ENCODE measurements at regions not wholly inside any gene's neighbourhood (a gene's known extent, or its start where the extent isn't known, plus 50 kb on each side); places are given as distances from the start of the nearest gene placed in this dataset.

DNA sequence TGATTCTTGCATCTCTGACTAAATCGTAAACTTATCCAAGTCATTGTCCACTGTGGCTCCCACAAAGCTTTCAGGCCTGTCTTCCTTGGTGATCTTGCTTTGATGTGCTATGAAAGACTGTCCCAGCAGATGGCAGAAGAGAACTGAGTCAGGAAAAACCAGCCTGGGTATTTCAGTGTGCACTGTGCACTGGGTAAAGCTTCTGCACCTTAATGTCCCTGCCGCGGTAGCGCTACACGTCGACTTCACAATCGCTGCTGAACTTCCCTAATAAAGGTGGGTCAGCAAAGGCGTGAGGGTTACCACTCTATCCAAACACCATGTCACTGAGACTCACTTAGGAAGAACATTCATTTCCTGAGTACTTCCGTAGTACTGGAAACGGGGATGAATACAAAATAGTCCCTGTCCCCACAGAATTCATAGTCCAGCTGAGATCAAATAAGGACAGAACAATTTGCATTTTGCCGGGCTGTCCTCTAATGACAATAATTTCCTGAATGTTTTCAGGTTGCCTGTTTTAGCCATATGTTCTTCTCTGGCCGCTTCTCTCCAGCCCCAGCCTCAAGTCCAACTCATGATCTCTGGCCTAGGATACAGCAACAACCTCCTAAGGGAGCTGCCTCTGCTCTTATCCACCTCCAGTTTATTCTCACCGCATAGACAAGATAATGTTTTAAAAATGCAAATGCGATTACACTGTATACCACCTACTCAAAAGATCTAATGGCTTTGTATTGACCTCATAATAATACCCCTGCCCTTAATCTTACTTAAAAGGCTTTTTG lies 83.6 kb upstream of the AKAP13 start:
- peak overlapping the region; percentile 52 for H3K4me2 ChIP-seq (ENCODE audit: low read depth, low read length)
- no peaks in the 10 kb centered on the region for H3F3A ChIP-seq (ENCODE audit: insufficient read depth, low read length)
- H3K79me2 ChIP-seq (ENCODE audit: low read length), result no peaks in the 10 kb centered on the region
- peak; percentile 81 for DNase-seq
- H2AFZ ChIP-seq (ENCODE audit: low read length), result peak overlapping the region; percentile 58
- H3K9me2 ChIP-seq (replicated peaks; ENCODE audit: insufficient read depth, low read length), result no peaks in the 10 kb centered on the region
- no peak overlapping the region for H3K9ac ChIP-seq (ENCODE audit: low read length)
- no peak overlapping the region for H3K27ac ChIP-seq (ENCODE audit: low read length)
- H3K4me1 ChIP-seq (ENCODE audit: low read length), result no peaks in the 10 kb centered on the region
- no peaks in the 10 kb centered on the region for H3K9me3 ChIP-seq (replicated peaks; ENCODE audit: insufficient read depth, low read length)
- TF ChIP-seq, protein P1, sequence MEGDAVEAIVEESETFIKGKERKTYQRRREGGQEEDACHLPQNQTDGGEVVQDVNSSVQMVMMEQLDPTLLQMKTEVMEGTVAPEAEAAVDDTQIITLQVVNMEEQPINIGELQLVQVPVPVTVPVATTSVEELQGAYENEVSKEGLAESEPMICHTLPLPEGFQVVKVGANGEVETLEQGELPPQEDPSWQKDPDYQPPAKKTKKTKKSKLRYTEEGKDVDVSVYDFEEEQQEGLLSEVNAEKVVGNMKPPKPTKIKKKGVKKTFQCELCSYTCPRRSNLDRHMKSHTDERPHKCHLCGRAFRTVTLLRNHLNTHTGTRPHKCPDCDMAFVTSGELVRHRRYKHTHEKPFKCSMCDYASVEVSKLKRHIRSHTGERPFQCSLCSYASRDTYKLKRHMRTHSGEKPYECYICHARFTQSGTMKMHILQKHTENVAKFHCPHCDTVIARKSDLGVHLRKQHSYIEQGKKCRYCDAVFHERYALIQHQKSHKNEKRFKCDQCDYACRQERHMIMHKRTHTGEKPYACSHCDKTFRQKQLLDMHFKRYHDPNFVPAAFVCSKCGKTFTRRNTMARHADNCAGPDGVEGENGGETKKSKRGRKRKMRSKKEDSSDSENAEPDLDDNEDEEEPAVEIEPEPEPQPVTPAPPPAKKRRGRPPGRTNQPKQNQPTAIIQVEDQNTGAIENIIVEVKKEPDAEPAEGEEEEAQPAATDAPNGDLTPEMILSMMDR (IDR thresholded peaks at IDR 0.05; ENCODE audit: low read length), result peak; percentile 79
- no peak for TF ChIP-seq EZH2phosphoT487 (IDR thresholded peaks at IDR 0.05; ENCODE audit: low read length)
- no peak for TF ChIP-seq EZH2 (optimal IDR thresholded peaks at IDR 0.05; ENCODE audit: low read depth, low read length)
- H3K4me3 ChIP-seq (ENCODE audit: low read length), result peak overlapping the region; percentile 32; the same call in 1 of the 2 replicates
- H3K27me3 ChIP-seq (replicated peaks; ENCODE audit: insufficient read depth, low read length), result no peaks in the 10 kb centered on the region
- no peaks in the 10 kb centered on the region for H4K20me1 ChIP-seq (ENCODE audit: insufficient read depth, low read length)
- no peaks in the 10 kb centered on the region for H3K36me3 ChIP-seq (replicated peaks; ENCODE audit: insufficient read depth, low read length)

DNA sequence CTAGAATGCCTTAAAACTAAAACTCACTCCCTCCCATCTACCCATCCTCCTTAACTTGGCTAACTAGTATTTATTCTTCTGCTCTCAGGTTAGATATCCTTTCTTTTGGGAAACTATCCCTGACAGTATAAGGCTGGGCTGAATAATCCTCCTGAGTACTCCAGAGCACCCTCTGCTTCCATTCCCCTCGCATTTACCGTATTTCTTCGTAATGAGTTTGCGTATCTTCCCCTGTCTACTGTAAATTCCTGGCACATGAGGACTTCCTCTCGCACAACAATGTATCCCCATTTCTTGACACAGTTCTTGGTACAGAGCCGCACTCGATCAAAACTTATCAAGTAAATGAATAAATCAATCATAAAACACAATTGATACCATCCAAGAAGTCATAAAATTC lies 82.9 kb upstream of the AKAP13 start:
- no peak for TF ChIP-seq EZH2phosphoT487 (IDR thresholded peaks at IDR 0.05; ENCODE audit: low read length)
- no peak for TF ChIP-seq EZH2 (optimal IDR thresholded peaks at IDR 0.05; ENCODE audit: low read depth, low read length)
- TF ChIP-seq, protein P1 (IDR thresholded peaks at IDR 0.05; ENCODE audit: low read length), result no peak
- no peak overlapping the region for H3K9ac ChIP-seq (ENCODE audit: low read length)
- no peaks in the 10 kb centered on the region for H3K9me3 ChIP-seq (replicated peaks; ENCODE audit: insufficient read depth, low read length)
- H3K9me2 ChIP-seq (replicated peaks; ENCODE audit: insufficient read depth, low read length), result no peaks in the 10 kb centered on the region
- no peaks in the 10 kb centered on the region for H4K20me1 ChIP-seq (ENCODE audit: insufficient read depth, low read length)
- no peak overlapping the region for H3K4me3 ChIP-seq (ENCODE audit: low read length)
- H3K79me2 ChIP-seq (ENCODE audit: low read length), result no peaks in the 10 kb centered on the region
- H3F3A ChIP-seq (ENCODE audit: insufficient read depth, low read length), result no peaks in the 10 kb centered on the region
- H3K36me3 ChIP-seq (replicated peaks; ENCODE audit: insufficient read depth, low read length), result no peaks in the 10 kb centered on the region
- H3K27me3 ChIP-seq (replicated peaks; ENCODE audit: insufficient read depth, low read length), result no peaks in the 10 kb centered on the region
- DNase-seq, result no peak
- H3K4me1 ChIP-seq (ENCODE audit: low read length), result no peaks in the 10 kb centered on the region
- no peak overlapping the region for H3K4me2 ChIP-seq (ENCODE audit: low read depth, low read length)
- no peak overlapping the region for H3K27ac ChIP-seq (ENCODE audit: low read length)
- no peak overlapping the region for H2AFZ ChIP-seq (ENCODE audit: low read length)

DNA sequence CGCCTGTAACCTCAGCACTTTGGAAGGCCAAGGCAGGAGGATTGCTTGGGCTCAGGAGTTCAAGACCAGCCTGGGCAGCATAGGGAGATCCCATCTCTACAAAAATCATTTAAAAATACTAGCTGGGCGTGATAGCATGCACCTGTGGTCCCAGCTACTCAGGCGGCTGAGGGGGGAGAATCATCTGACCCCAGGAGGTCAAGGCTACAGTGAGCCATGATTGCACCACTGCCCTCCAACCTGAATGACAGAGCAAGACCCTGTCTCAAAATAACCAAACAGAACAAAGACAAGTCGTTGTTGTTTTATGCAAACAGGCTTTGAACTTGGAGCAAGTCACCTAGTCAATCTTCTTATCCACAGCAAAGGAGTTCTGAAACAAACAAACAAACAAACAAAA lies 82.0 kb upstream of the AKAP13 start:
- no peak overlapping the region for H3K9ac ChIP-seq (ENCODE audit: low read length)
- no peak overlapping the region for H3K4me2 ChIP-seq (ENCODE audit: low read depth, low read length)
- H3K9me2 ChIP-seq (replicated peaks; ENCODE audit: insufficient read depth, low read length), result no peaks in the 10 kb centered on the region
- H3K4me1 ChIP-seq (ENCODE audit: low read length), result no peaks in the 10 kb centered on the region
- H3K79me2 ChIP-seq (ENCODE audit: low read length), result no peaks in the 10 kb centered on the region
- no peaks in the 10 kb centered on the region for H4K20me1 ChIP-seq (ENCODE audit: insufficient read depth, low read length)
- no peak overlapping the region for H2AFZ ChIP-seq (ENCODE audit: low read length)
- no peak overlapping the region for H3K27ac ChIP-seq (ENCODE audit: low read length)
- no peaks in the 10 kb centered on the region for H3K27me3 ChIP-seq (replicated peaks; ENCODE audit: insufficient read depth, low read length)
- DNase-seq, result no peak
- no peak for TF ChIP-seq EZH2phosphoT487 (IDR thresholded peaks at IDR 0.05; ENCODE audit: low read length)
- TF ChIP-seq EZH2 (optimal IDR thresholded peaks at IDR 0.05; ENCODE audit: low read depth, low read length), result no peak
- TF ChIP-seq, protein P1 (IDR thresholded peaks at IDR 0.05; ENCODE audit: low read length), result no peak
- H3F3A ChIP-seq (ENCODE audit: insufficient read depth, low read length), result no peaks in the 10 kb centered on the region
- H3K36me3 ChIP-seq (replicated peaks; ENCODE audit: insufficient read depth, low read length), result no peaks in the 10 kb centered on the region
- no peak overlapping the region for H3K4me3 ChIP-seq (ENCODE audit: low read length)
- no peaks in the 10 kb centered on the region for H3K9me3 ChIP-seq (replicated peaks; ENCODE audit: insufficient read depth, low read length)
